ENCODE measurements at regions not wholly inside any gene's neighbourhood (a gene's known extent, or its start where the extent isn't known, plus 50 kb on each side); places are given as distances from the start of the nearest gene placed in this dataset.

GRCh38 chr2:133865141-133865540 is 296.9 kb upstream of the NCKAP5 start:
- H3K9ac ChIP-seq (ENCODE audit: extremely low read depth, low read length, poor library complexity, severe bottlenecking) = no peak overlapping the region
- Mint-ChIP-seq H3K27me3 (ENCODE audit: insufficient read depth) (peaks cover 3% of the 10 kb centered on the region), H3K4me3 (no peak overlapping the region), H3K27ac (no peak overlapping the region), H3K4me1 (no peaks in the 10 kb centered on the region), H3K36me3 (ENCODE audit: low read depth) (no peaks in the 10 kb centered on the region), H3K9me3 (peaks cover 2% of the 10 kb centered on the region)
- no peak for DNase-seq
- no peaks in the 10 kb centered on the region for H3K36me3 ChIP-seq (ENCODE audit: control insufficient read depth, insufficient read depth, low read length)
- no peaks in the 10 kb centered on the region for H3K9me3 ChIP-seq (ENCODE audit: control insufficient read depth, low read length)
- H3K4me3 ChIP-seq (ENCODE audit: low read length) = no peak overlapping the region
- H3K27me3 ChIP-seq (ENCODE audit: control insufficient read depth, insufficient read depth, low read length, poor library complexity, severe bottlenecking) = no peaks in the 10 kb centered on the region
- H3K4me1 ChIP-seq (ENCODE audit: control insufficient read depth, insufficient read depth, low read length) = no peaks in the 10 kb centered on the region
- no peak overlapping the region for H3K27ac ChIP-seq (ENCODE audit: low read depth, low read length)
- 93% methylated on average over 1 of the region's 1 CpG; no CpG with 5 or more reads in 1 of the 2 experiments for WGBS, 2 experiments (ENCODE audit: insufficient coverage in 1 of 2, insufficient read length in 1 of 2)
- no peak for TF ChIP-seq CTCF (conservative IDR thresholded peaks at IDR 0.05)

GRCh38 chr2:133867166-133867565 is 298.9 kb upstream of the NCKAP5 start:
- no peak overlapping the region for H3K27ac ChIP-seq (ENCODE audit: low read depth, low read length)
- peaks cover 3% of the 10 kb centered on the region for H3K27me3 Mint-ChIP-seq (ENCODE audit: insufficient read depth)
- no peak overlapping the region for H3K9ac ChIP-seq (ENCODE audit: extremely low read depth, low read length, poor library complexity, severe bottlenecking)
- no peak for TF ChIP-seq CTCF (conservative IDR thresholded peaks at IDR 0.05)
- H3K4me3 Mint-ChIP-seq = no peak overlapping the region
- H3K27me3 ChIP-seq (ENCODE audit: control insufficient read depth, insufficient read depth, low read length, poor library complexity, severe bottlenecking) = no peaks in the 10 kb centered on the region
- no peaks in the 10 kb centered on the region for H3K36me3 ChIP-seq (ENCODE audit: control insufficient read depth, insufficient read depth, low read length)
- no peak for DNase-seq
- WGBS, 2 experiments (ENCODE audit: insufficient coverage in 1 of 2, insufficient read length in 1 of 2) = 87% methylated on average over 2 of the region's 2 CpGs; no CpG with 5 or more reads in 1 of the 2 experiments
- H3K36me3 Mint-ChIP-seq (ENCODE audit: low read depth) = no peaks in the 10 kb centered on the region
- no peaks in the 10 kb centered on the region for H3K9me3 ChIP-seq (ENCODE audit: control insufficient read depth, low read length)
- no peaks in the 10 kb centered on the region for H3K4me1 Mint-ChIP-seq
- H3K9me3 Mint-ChIP-seq = peaks cover 2% of the 10 kb centered on the region
- no peak overlapping the region for H3K27ac Mint-ChIP-seq
- H3K4me3 ChIP-seq (ENCODE audit: low read length) = no peak overlapping the region
- H3K4me1 ChIP-seq (ENCODE audit: control insufficient read depth, insufficient read depth, low read length) = no peaks in the 10 kb centered on the region

- H3K4me1 Mint-ChIP-seq = no peaks in the 10 kb centered on the region
- Histone ChIP-seq H3K36me3 (ENCODE audit: control insufficient read depth, insufficient read depth, low read length) (no peaks in the 10 kb centered on the region), H3K4me3 (ENCODE audit: low read length) (no peak overlapping the region), H3K27me3 (ENCODE audit: control insufficient read depth, insufficient read depth, low read length, poor library complexity, severe bottlenecking) (no peaks in the 10 kb centered on the region), H3K4me1 (ENCODE audit: control insufficient read depth, insufficient read depth, low read length) (no peaks in the 10 kb centered on the region), H3K9me3 (ENCODE audit: control insufficient read depth, low read length) (no peaks in the 10 kb centered on the region), H3K27ac (ENCODE audit: low read depth, low read length) (no peak overlapping the region), H3K9ac (ENCODE audit: extremely low read depth, low read length, poor library complexity, severe bottlenecking) (no peak overlapping the region)
- H3K9me3 Mint-ChIP-seq = peaks cover 2% of the 10 kb centered on the region
- H3K4me3 Mint-ChIP-seq = no peak overlapping the region
- no peak for DNase-seq
- TF ChIP-seq CTCF (conservative IDR thresholded peaks at IDR 0.05) = no peak
- no peaks in the 10 kb centered on the region for H3K36me3 Mint-ChIP-seq (ENCODE audit: low read depth)
- no peak overlapping the region for H3K27ac Mint-ChIP-seq
- no peaks in the 10 kb centered on the region for H3K27me3 Mint-ChIP-seq (ENCODE audit: insufficient read depth)
- 87 to 93% methylated on average over 2 to 3 of the region's 4 CpGs for WGBS, 2 experiments (ENCODE audit: insufficient coverage in 1 of 2, insufficient read length in 1 of 2)
Observed at GRCh38 chr2:133871545-133872209, 303.4 kb upstream of the NCKAP5 start.
